HepG2 (cell line): ENCODE measurements at regions not wholly inside any gene's neighbourhood (a gene's known extent, or its start where the extent isn't known, plus 50 kb on each side); places are given as distances from the start of the nearest gene placed in this dataset.

Experiments used
- E2F1 ChIP-seq: sonication (generic); formaldehyde crosslinking; IDR thresholded peaks from 2 replicates; pipeline ENCODE4 v1.5.0; 2020; ENCODE audit warnings: missing genetic modification reagents
- EP300 ChIP-seq, 3 experiments: sonication (generic) in 1 of 3; formaldehyde crosslinking in 1 of 3; IDR thresholded peaks; 2 replicates each; pipeline versions ENCODE4 v1.5.1 to v1.6.1; 2011 to 2020; ENCODE audit warnings: low read depth in 2 of 3, low read length in 2 of 3, borderline replicate concordance in 1 of 3, improper control_type of control experiment in 1 of 3, mild to moderate bottlenecking in 1 of 3, missing genetic modification reagents in 1 of 3, moderate library complexity in 1 of 3
- FOSL1 ChIP-seq: sonication (generic); formaldehyde crosslinking; IDR thresholded peaks from 2 replicates; pipeline ENCODE4 v1.9.0; 2021; ENCODE audit warnings: missing genetic modification reagents, borderline replicate concordance
- FOXA1 ChIP-seq, 2 experiments: fragments of 450-650 bp in 1 of 2; sonication (generic) in 1 of 2; formaldehyde crosslinking in 1 of 2; IDR thresholded peaks; 2 replicates each; pipeline versions ENCODE4 v1.4.0 to v1.6.1; 2016 to 2020; ENCODE audit warnings: missing genetic modification reagents in 1 of 2
- HNF4A ChIP-seq: sonication (generic); formaldehyde crosslinking; IDR thresholded peaks from 2 replicates; pipeline ENCODE4 v1.4.0; 2020; ENCODE audit warnings: missing genetic modification reagents
- YY1 ChIP-seq: IDR thresholded peaks from 2 replicates; pipeline ENCODE4 v1.6.1; 2011; ENCODE audit warnings: low read length, low read depth, moderate library complexity, mild to moderate bottlenecking; ENCODE audit not compliant: insufficient read depth, insufficient replicate concordance
- ZNF367 ChIP-seq: sonication (generic); formaldehyde crosslinking; IDR thresholded peaks from 2 replicates; pipeline ENCODE4 v1.4.0; 2020; ENCODE audit warnings: missing genetic modification reagents, borderline replicate concordance
- ZNF703 ChIP-seq: sonication (generic); formaldehyde crosslinking; IDR thresholded peaks from 2 replicates; pipeline ENCODE4 v1.5.1; 2020; ENCODE audit warnings: missing genetic modification reagents, mild to moderate bottlenecking, moderate library complexity, borderline replicate concordance

GRCh38 chr6:140040396-140040795 is 665.9 kb upstream of the CITED2 start:
- TF ChIP-seq E2F1 = no peak
- TF ChIP-seq HNF4A (CRISPR knock-in tag) = no peak
- TF ChIP-seq FOXA1 (IDR thresholded peaks at IDR 0.05) = no peak
- TF ChIP-seq FOXA1 (CRISPR knock-in tag; IDR thresholded peaks at IDR 0.05) = no peak
- no peak for TF ChIP-seq ZNF367 (CRISPR knock-in tag)
- TF ChIP-seq YY1 = no peak
- no peak for TF ChIP-seq FOSL1 (CRISPR knock-in tag)
- no peak for TF ChIP-seq EP300 (IDR thresholded peaks at IDR 0.05; ENCODE audit: low read depth in 2 of 2, low read length in 2 of 2)
- TF ChIP-seq EP300 (CRISPR knock-in tag; IDR thresholded peaks at IDR 0.05; ENCODE audit: borderline replicate concordance) = no peak
- no peak for TF ChIP-seq ZNF703 (CRISPR knock-in tag)
